Neural cell (in vitro differentiated cells): ENCODE measurements at regions not wholly inside any gene's neighbourhood (a gene's known extent, or its start where the extent isn't known, plus 50 kb on each side); places are given as distances from the start of the nearest gene placed in this dataset.
"Not testable (repeated sequence)": the region's sequence is repeated elsewhere in the genome, so short reads cannot be mapped to it uniquely, and the experiment has no call there.

ENCODE experiments used
- H2AFZ ChIP-seq: fragments of 200-600, 300-800 bp; sonication (generic), shearing (Covaris generic); 2 replicates; pipeline ENCODE4 v1.6.0; 2014; ENCODE audit warnings: low read depth, mild to moderate bottlenecking, antibody characterized with exemption, low read length, moderate library complexity
- H3F3A ChIP-seq: fragments of 200-600 bp; shearing (Covaris generic); 2 replicates; pipeline ENCODE4 v1.6.1; 2016; ENCODE audit warnings: mild to moderate bottlenecking, moderate library complexity, mixed read lengths, antibody characterized with exemption, low read length; ENCODE audit not compliant: insufficient read depth, poor library complexity, severe bottlenecking
- H3K27ac ChIP-seq: fragments of 200-600, 300-800 bp; sonication (generic), shearing (Covaris generic); 2 replicates; pipeline ENCODE4 v1.5.1; 2014; ENCODE audit warnings: mild to moderate bottlenecking, low read length, moderate library complexity
- H3K27me3 ChIP-seq: fragments of 300-800, 200-600 bp; sonication (generic), shearing (Covaris generic); 2 replicates; pipeline ENCODE4 v1.6.0; 2014; ENCODE audit warnings: mild to moderate bottlenecking, low read depth, low read length, moderate library complexity; ENCODE audit not compliant: insufficient read depth
- H3K36me3 ChIP-seq: fragments of 300-800, 200-600 bp; sonication (generic), shearing (Covaris generic); 2 replicates; pipeline ENCODE4 v1.5.1; 2014; ENCODE audit warnings: mild to moderate bottlenecking, antibody characterized with exemption, low read length, moderate library complexity; ENCODE audit not compliant: insufficient read depth
- H3K4me2 ChIP-seq: fragments of 300-800, 200-600 bp; sonication (generic), shearing (Covaris generic); 2 replicates; pipeline ENCODE4 v1.6.0; 2014; ENCODE audit warnings: mild to moderate bottlenecking, low read length
- H3K4me3 ChIP-seq: fragments of 300-800, 200-600 bp; sonication (generic), shearing (Covaris generic); 2 replicates; pipeline ENCODE4 v1.5.1; 2014; ENCODE audit warnings: mild to moderate bottlenecking, low read length, moderate library complexity
- H3K79me2 ChIP-seq: fragments of 200-600 bp; shearing (Covaris generic); replicated peaks from 2 replicates; pipeline ENCODE4 v1.6.0; 2014; ENCODE audit warnings: mild to moderate bottlenecking, low read length, moderate library complexity; ENCODE audit not compliant: insufficient read depth
- H3K9ac ChIP-seq: fragments of 300-800, 200-600 bp; sonication (generic), shearing (Covaris generic); 2 replicates; pipeline ENCODE4 v1.6.1; 2016; ENCODE audit warnings: mild to moderate bottlenecking, low read length, mixed read lengths
- H3K9me2 ChIP-seq: fragments of 200-600 bp; shearing (Covaris generic); 2 replicates; pipeline ENCODE4 v1.6.1; 2016; ENCODE audit warnings: mild to moderate bottlenecking, low read length, mixed read lengths; ENCODE audit not compliant: insufficient read depth
- H3K9me3 ChIP-seq: fragments of 200-600, 300-800 bp; sonication (generic), shearing (Covaris generic); 2 replicates; pipeline ENCODE4 v1.6.1; 2016; ENCODE audit warnings: mild to moderate bottlenecking, mixed run types, low read length, moderate library complexity, mixed read lengths
- H4K20me1 ChIP-seq: fragments of 200-600 bp; shearing (Covaris generic); 2 replicates; pipeline ENCODE4 v1.6.1; 2016; ENCODE audit warnings: mild to moderate bottlenecking, mixed run types; ENCODE audit not compliant: insufficient read depth
- EP300 ChIP-seq: fragments of 450-650 bp; conservative IDR thresholded peaks from 2 replicates; pipeline ENCODE4 v1.6.1; 2014; ENCODE audit warnings: antibody characterized with exemption, mild to moderate bottlenecking, moderate library complexity; ENCODE audit not compliant: poor library complexity, severe bottlenecking
- EZH2 ChIP-seq: fragments of 200-600, 300-800 bp; shearing (Covaris generic), sonication (generic); IDR thresholded peaks from 2 replicates; pipeline ENCODE4 v1.6.1; 2014; ENCODE audit warnings: antibody characterized with exemption, low read length, borderline replicate concordance, mild to moderate bottlenecking; ENCODE audit not compliant: insufficient read depth, poor library complexity, severe bottlenecking
- MXI1 ChIP-seq: fragments of 450-650 bp; conservative IDR thresholded peaks from 2 replicates; pipeline ENCODE4 v1.6.1; 2014; ENCODE audit warnings: antibody characterized with exemption, mild to moderate bottlenecking; ENCODE audit not compliant: poor library complexity, severe bottlenecking
- POLR2AphosphoS5 ChIP-seq: IDR thresholded peaks from 2 replicates; pipeline ENCODE4 v1.6.1; 2012
- RAD21 ChIP-seq: fragments of 450-650 bp; conservative IDR thresholded peaks from 2 replicates; pipeline ENCODE4 v1.6.1; 2014; ENCODE audit warnings: antibody characterized with exemption, mild to moderate bottlenecking, moderate library complexity
- SMC3 ChIP-seq: fragments of 450-650 bp; conservative IDR thresholded peaks from 2 replicates; pipeline ENCODE4 v1.6.1; 2014; ENCODE audit warnings: antibody characterized with exemption, mild to moderate bottlenecking, moderate library complexity; ENCODE audit not compliant: poor library complexity
- TAF1 ChIP-seq: IDR thresholded peaks from 2 replicates; pipeline ENCODE4 v1.6.1; 2012; ENCODE audit warnings: low read depth
- TF ChIP-seq, protein P1 (sequence below): fragments of 450-650 bp; IDR thresholded peaks from 2 replicates; pipeline ENCODE4 v1.5.1; 2014; ENCODE audit warnings: antibody characterized with exemption, mild to moderate bottlenecking, moderate library complexity; ENCODE audit not compliant: poor library complexity, severe bottlenecking
- TF ChIP-seq, protein P2 (sequence below): IDR thresholded peaks from 2 replicates; pipeline ENCODE4 v1.6.1; 2012; ENCODE audit warnings: borderline replicate concordance

DNA sequence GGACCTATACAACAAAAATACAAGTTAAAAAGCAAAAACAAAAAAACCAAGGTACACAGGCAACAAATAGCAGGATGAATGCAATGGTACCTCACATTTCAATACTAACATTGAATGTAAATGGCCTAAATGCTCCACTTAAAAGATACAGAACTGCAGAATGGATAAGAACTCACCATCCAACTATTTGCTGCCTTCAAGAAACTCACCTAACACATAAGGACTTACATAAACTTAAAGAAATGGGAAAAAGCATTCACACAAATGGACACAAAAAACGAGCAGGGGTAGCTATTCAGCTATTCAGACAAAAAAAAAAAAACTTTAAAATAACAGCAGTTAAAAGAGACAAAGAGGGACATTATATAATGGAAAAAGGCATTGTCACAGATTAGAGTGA lies 158.7 kb downstream of the MMUT start:
- not testable (repeated sequence) for H3K9me2 ChIP-seq, H4K20me1 ChIP-seq

DNA sequence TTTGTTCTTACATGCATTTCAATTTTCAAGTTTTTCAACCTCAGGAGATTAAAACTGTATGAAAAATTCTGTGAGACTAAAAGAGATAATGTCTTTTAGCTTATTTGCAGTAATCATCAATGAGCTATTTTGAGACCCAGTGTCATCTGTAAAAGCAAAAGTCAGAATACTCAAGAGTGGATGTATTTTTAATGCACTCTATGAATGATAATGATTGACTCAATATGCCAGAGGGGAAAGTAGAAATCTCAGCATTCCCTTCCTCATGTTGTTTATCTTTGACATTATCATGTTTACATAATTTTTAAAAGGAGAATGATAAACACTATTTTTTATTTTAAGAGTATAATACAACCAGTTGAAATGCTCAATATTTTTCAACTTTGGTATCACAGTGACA lies 162.1 kb downstream of the MMUT start:
- no peaks in the 10 kb centered on the region for H3K36me3 ChIP-seq
- H3K9me3 ChIP-seq: no peaks in the 10 kb centered on the region
- no peak overlapping the region for H2AFZ ChIP-seq
- TF ChIP-seq SMC3 (no peak), EP300 (peak; percentile 69), EZH2 (no peak), MXI1 (no peak), POLR2AphosphoS5 (peak; percentile 40), TAF1 (no peak), RAD21 (no peak)
- TF ChIP-seq, protein P1, sequence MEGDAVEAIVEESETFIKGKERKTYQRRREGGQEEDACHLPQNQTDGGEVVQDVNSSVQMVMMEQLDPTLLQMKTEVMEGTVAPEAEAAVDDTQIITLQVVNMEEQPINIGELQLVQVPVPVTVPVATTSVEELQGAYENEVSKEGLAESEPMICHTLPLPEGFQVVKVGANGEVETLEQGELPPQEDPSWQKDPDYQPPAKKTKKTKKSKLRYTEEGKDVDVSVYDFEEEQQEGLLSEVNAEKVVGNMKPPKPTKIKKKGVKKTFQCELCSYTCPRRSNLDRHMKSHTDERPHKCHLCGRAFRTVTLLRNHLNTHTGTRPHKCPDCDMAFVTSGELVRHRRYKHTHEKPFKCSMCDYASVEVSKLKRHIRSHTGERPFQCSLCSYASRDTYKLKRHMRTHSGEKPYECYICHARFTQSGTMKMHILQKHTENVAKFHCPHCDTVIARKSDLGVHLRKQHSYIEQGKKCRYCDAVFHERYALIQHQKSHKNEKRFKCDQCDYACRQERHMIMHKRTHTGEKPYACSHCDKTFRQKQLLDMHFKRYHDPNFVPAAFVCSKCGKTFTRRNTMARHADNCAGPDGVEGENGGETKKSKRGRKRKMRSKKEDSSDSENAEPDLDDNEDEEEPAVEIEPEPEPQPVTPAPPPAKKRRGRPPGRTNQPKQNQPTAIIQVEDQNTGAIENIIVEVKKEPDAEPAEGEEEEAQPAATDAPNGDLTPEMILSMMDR: no peak
- TF ChIP-seq, protein P2, sequence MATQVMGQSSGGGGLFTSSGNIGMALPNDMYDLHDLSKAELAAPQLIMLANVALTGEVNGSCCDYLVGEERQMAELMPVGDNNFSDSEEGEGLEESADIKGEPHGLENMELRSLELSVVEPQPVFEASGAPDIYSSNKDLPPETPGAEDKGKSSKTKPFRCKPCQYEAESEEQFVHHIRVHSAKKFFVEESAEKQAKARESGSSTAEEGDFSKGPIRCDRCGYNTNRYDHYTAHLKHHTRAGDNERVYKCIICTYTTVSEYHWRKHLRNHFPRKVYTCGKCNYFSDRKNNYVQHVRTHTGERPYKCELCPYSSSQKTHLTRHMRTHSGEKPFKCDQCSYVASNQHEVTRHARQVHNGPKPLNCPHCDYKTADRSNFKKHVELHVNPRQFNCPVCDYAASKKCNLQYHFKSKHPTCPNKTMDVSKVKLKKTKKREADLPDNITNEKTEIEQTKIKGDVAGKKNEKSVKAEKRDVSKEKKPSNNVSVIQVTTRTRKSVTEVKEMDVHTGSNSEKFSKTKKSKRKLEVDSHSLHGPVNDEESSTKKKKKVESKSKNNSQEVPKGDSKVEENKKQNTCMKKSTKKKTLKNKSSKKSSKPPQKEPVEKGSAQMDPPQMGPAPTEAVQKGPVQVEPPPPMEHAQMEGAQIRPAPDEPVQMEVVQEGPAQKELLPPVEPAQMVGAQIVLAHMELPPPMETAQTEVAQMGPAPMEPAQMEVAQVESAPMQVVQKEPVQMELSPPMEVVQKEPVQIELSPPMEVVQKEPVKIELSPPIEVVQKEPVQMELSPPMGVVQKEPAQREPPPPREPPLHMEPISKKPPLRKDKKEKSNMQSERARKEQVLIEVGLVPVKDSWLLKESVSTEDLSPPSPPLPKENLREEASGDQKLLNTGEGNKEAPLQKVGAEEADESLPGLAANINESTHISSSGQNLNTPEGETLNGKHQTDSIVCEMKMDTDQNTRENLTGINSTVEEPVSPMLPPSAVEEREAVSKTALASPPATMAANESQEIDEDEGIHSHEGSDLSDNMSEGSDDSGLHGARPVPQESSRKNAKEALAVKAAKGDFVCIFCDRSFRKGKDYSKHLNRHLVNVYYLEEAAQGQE: no peak
- H3K27me3 ChIP-seq: no peaks in the 10 kb centered on the region
- peak overlapping the region; percentile 51 for H3K27ac ChIP-seq
- no peak overlapping the region for H3K4me3 ChIP-seq
- H3K79me2 ChIP-seq: no peaks in the 10 kb centered on the region
- no peaks in the 10 kb centered on the region for H3K9me2 ChIP-seq
- peak overlapping the region; percentile 9 for H3K4me2 ChIP-seq
- H4K20me1 ChIP-seq: no peaks in the 10 kb centered on the region
- H3F3A ChIP-seq: no peaks in the 10 kb centered on the region
- no peak overlapping the region for H3K9ac ChIP-seq

More for the DNA sequence above, 158.7 kb downstream of the MMUT start:
- H3K9me3 ChIP-seq, H3K9ac ChIP-seq, H3K36me3 ChIP-seq, H3K79me2 ChIP-seq, H3F3A ChIP-seq, H2AFZ ChIP-seq, H3K4me3 ChIP-seq, H3K27ac ChIP-seq, H3K27me3 ChIP-seq, H3K4me2 ChIP-seq: not testable (repeated sequence)

DNA sequence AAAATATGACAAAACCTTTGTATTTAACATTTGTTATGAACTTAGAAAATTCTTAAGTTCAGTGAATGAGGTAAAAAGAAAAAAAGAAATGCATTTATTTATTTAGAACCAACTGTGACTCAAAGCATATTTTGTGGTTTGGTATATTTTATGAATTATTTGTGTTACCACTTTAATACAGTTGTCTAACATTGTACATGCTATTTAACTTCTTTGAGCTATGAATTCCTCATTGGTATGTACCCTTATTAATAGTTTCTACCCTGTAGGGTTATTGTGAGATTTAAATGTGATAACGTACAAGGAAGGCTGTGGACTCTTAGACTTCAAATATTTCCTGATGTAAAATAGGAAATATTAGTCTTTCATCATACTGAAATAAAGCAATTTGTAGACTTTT lies 162.6 kb downstream of the MMUT start:
- Histone ChIP-seq H4K20me1 (no peaks in the 10 kb centered on the region), H3K27ac (peak overlapping the region; percentile 51), H3K4me3 (no peak overlapping the region), H2AFZ (no peak overlapping the region), H3K9me3 (no peaks in the 10 kb centered on the region), H3K9ac (no peak overlapping the region), H3K27me3 (no peaks in the 10 kb centered on the region), H3K79me2 (no peaks in the 10 kb centered on the region), H3F3A (no peaks in the 10 kb centered on the region), H3K9me2 (no peaks in the 10 kb centered on the region), H3K36me3 (no peaks in the 10 kb centered on the region), H3K4me2 (no peak overlapping the region)
- TF ChIP-seq POLR2AphosphoS5: no peak
- TF ChIP-seq, protein P2: no peak
- TF ChIP-seq EP300: no peak
- TF ChIP-seq TAF1: no peak
- no peak for TF ChIP-seq EZH2
- TF ChIP-seq MXI1: no peak
- no peak for TF ChIP-seq SMC3
- TF ChIP-seq, protein P1: no peak
- TF ChIP-seq RAD21: no peak
